ENCODE measurements at regions not wholly inside any gene's neighbourhood (a gene's known extent, or its start where the extent isn't known, plus 50 kb on each side); places are given as distances from the start of the nearest gene placed in this dataset.
"Not testable (repeated sequence)": the region's sequence is repeated elsewhere in the genome, so short reads cannot be mapped to it uniquely, and the experiment has no call there.

GRCh38 chrX:122119361-122119760 is 1064.7 kb upstream of the GRIA3 start:
- peaks cover 2% of the 10 kb centered on the region for H3K9me3 Mint-ChIP-seq (ENCODE audit: low read depth)
- no peak overlapping the region for H3K27ac Mint-ChIP-seq
- no peaks in the 10 kb centered on the region for H3K4me1 Mint-ChIP-seq (ENCODE audit: low read depth)
- H3K36me3 Mint-ChIP-seq (ENCODE audit: insufficient read depth) = no peaks in the 10 kb centered on the region
- no peak for TF ChIP-seq CTCF (IDR thresholded peaks at IDR 0.05; ENCODE audit: unreplicated experiment)
- no peaks in the 10 kb centered on the region for H3K27me3 Mint-ChIP-seq
- no peak for DNase-seq (ENCODE audit: low spot score, unreplicated experiment)
- no peak overlapping the region for H3K4me3 Mint-ChIP-seq (ENCODE audit: low read depth)

GRCh38 chrX:122122274-122122673 is 1061.8 kb upstream of the GRIA3 start:
- Mint-ChIP-seq H3K27ac (no peak overlapping the region), H3K9me3 (ENCODE audit: low read depth) (peaks cover 2% of the 10 kb centered on the region), H3K4me1 (ENCODE audit: low read depth) (no peaks in the 10 kb centered on the region), H3K27me3 (no peaks in the 10 kb centered on the region), H3K4me3 (ENCODE audit: low read depth) (no peak overlapping the region), H3K36me3 (ENCODE audit: insufficient read depth) (no peaks in the 10 kb centered on the region)
- DNase-seq (ENCODE audit: low spot score, unreplicated experiment) = no peak
- TF ChIP-seq CTCF (IDR thresholded peaks at IDR 0.05; ENCODE audit: unreplicated experiment) = no peak

- Mint-ChIP-seq H3K4me3 (ENCODE audit: low read depth) (no peak overlapping the region), H3K36me3 (ENCODE audit: insufficient read depth) (no peaks in the 10 kb centered on the region), H3K27ac (no peak overlapping the region), H3K27me3 (no peaks in the 10 kb centered on the region), H3K9me3 (ENCODE audit: low read depth) (peaks cover 9% of the 10 kb centered on the region), H3K4me1 (ENCODE audit: low read depth) (no peaks in the 10 kb centered on the region)
- no peak for TF ChIP-seq CTCF (IDR thresholded peaks at IDR 0.05; ENCODE audit: unreplicated experiment)
- no peak for DNase-seq (ENCODE audit: low spot score, unreplicated experiment)
These were observed 1050.6 kb upstream of the GRIA3 start for GRCh38 chrX:122133478-122133877.

GRCh38 chrX:122134291-122134690 is 1049.8 kb upstream of the GRIA3 start:
- Mint-ChIP-seq H3K27ac (no peak overlapping the region), H3K36me3 (ENCODE audit: insufficient read depth) (no peaks in the 10 kb centered on the region), H3K27me3 (no peaks in the 10 kb centered on the region), H3K4me3 (ENCODE audit: low read depth) (no peak overlapping the region), H3K4me1 (ENCODE audit: low read depth) (no peaks in the 10 kb centered on the region), H3K9me3 (ENCODE audit: low read depth) (peaks cover 9% of the 10 kb centered on the region)
- no peak for DNase-seq (ENCODE audit: low spot score, unreplicated experiment)
- TF ChIP-seq CTCF (IDR thresholded peaks at IDR 0.05; ENCODE audit: unreplicated experiment) = no peak

- no peak overlapping the region for H3K27ac Mint-ChIP-seq
- no peak overlapping the region for H3K4me3 Mint-ChIP-seq (ENCODE audit: low read depth)
- DNase-seq (ENCODE audit: low spot score, unreplicated experiment) = no peak
- H3K4me1 Mint-ChIP-seq (ENCODE audit: low read depth) = no peaks in the 10 kb centered on the region
- no peaks in the 10 kb centered on the region for H3K36me3 Mint-ChIP-seq (ENCODE audit: insufficient read depth)
- peaks cover 12% of the 10 kb centered on the region for H3K9me3 Mint-ChIP-seq (ENCODE audit: low read depth)
- no peaks in the 10 kb centered on the region for H3K27me3 Mint-ChIP-seq
- no peak for TF ChIP-seq CTCF (IDR thresholded peaks at IDR 0.05; ENCODE audit: unreplicated experiment)
These were observed 1049.0 kb upstream of the GRIA3 start for GRCh38 chrX:122135070-122135469.

GRCh38 chrX:122140219-122140618 is 1043.9 kb upstream of the GRIA3 start:
- H3K27me3 Mint-ChIP-seq; DNase-seq (ENCODE audit: low spot score, unreplicated experiment); H3K36me3 Mint-ChIP-seq (ENCODE audit: insufficient read depth); H3K4me1 Mint-ChIP-seq (ENCODE audit: low read depth); H3K27ac Mint-ChIP-seq; H3K4me3 Mint-ChIP-seq (ENCODE audit: low read depth): not testable (repeated sequence)
- H3K9me3 Mint-ChIP-seq (ENCODE audit: low read depth) = peaks cover 17% of the 10 kb centered on the region

Measured in progenitor cell of endocrine pancreas (in vitro differentiated cells).